Neural cell (in vitro differentiated cells): ENCODE measurements at regions not wholly inside any gene's neighbourhood (a gene's known extent, or its start where the extent isn't known, plus 50 kb on each side); places are given as distances from the start of the nearest gene placed in this dataset.

Experiments
- H2AFZ ChIP-seq: fragments of 200-600, 300-800 bp; sonication (generic), shearing (Covaris generic); 2 replicates; pipeline ENCODE4 v1.6.0; 2014; ENCODE audit warnings: low read depth, mild to moderate bottlenecking, antibody characterized with exemption, low read length, moderate library complexity
- H3F3A ChIP-seq: fragments of 200-600 bp; shearing (Covaris generic); 2 replicates; pipeline ENCODE4 v1.6.1; 2016; ENCODE audit warnings: mild to moderate bottlenecking, moderate library complexity, mixed read lengths, antibody characterized with exemption, low read length; ENCODE audit not compliant: insufficient read depth, poor library complexity, severe bottlenecking
- H3K27ac ChIP-seq: fragments of 200-600, 300-800 bp; sonication (generic), shearing (Covaris generic); 2 replicates; pipeline ENCODE4 v1.5.1; 2014; ENCODE audit warnings: mild to moderate bottlenecking, low read length, moderate library complexity
- H3K27me3 ChIP-seq: fragments of 300-800, 200-600 bp; sonication (generic), shearing (Covaris generic); 2 replicates; pipeline ENCODE4 v1.6.0; 2014; ENCODE audit warnings: mild to moderate bottlenecking, low read depth, low read length, moderate library complexity; ENCODE audit not compliant: insufficient read depth
- H3K36me3 ChIP-seq: fragments of 300-800, 200-600 bp; sonication (generic), shearing (Covaris generic); 2 replicates; pipeline ENCODE4 v1.5.1; 2014; ENCODE audit warnings: mild to moderate bottlenecking, antibody characterized with exemption, low read length, moderate library complexity; ENCODE audit not compliant: insufficient read depth
- H3K4me2 ChIP-seq: fragments of 300-800, 200-600 bp; sonication (generic), shearing (Covaris generic); 2 replicates; pipeline ENCODE4 v1.6.0; 2014; ENCODE audit warnings: mild to moderate bottlenecking, low read length
- H3K4me3 ChIP-seq: fragments of 300-800, 200-600 bp; sonication (generic), shearing (Covaris generic); 2 replicates; pipeline ENCODE4 v1.5.1; 2014; ENCODE audit warnings: mild to moderate bottlenecking, low read length, moderate library complexity
- H3K79me2 ChIP-seq: fragments of 200-600 bp; shearing (Covaris generic); replicated peaks from 2 replicates; pipeline ENCODE4 v1.6.0; 2014; ENCODE audit warnings: mild to moderate bottlenecking, low read length, moderate library complexity; ENCODE audit not compliant: insufficient read depth
- H3K9ac ChIP-seq: fragments of 300-800, 200-600 bp; sonication (generic), shearing (Covaris generic); 2 replicates; pipeline ENCODE4 v1.6.1; 2016; ENCODE audit warnings: mild to moderate bottlenecking, low read length, mixed read lengths
- H3K9me2 ChIP-seq: fragments of 200-600 bp; shearing (Covaris generic); 2 replicates; pipeline ENCODE4 v1.6.1; 2016; ENCODE audit warnings: mild to moderate bottlenecking, low read length, mixed read lengths; ENCODE audit not compliant: insufficient read depth
- H3K9me3 ChIP-seq: fragments of 200-600, 300-800 bp; sonication (generic), shearing (Covaris generic); 2 replicates; pipeline ENCODE4 v1.6.1; 2016; ENCODE audit warnings: mild to moderate bottlenecking, mixed run types, low read length, moderate library complexity, mixed read lengths
- H4K20me1 ChIP-seq: fragments of 200-600 bp; shearing (Covaris generic); 2 replicates; pipeline ENCODE4 v1.6.1; 2016; ENCODE audit warnings: mild to moderate bottlenecking, mixed run types; ENCODE audit not compliant: insufficient read depth
- EP300 ChIP-seq: fragments of 450-650 bp; conservative IDR thresholded peaks from 2 replicates; pipeline ENCODE4 v1.6.1; 2014; ENCODE audit warnings: antibody characterized with exemption, mild to moderate bottlenecking, moderate library complexity; ENCODE audit not compliant: poor library complexity, severe bottlenecking
- EZH2 ChIP-seq: fragments of 200-600, 300-800 bp; shearing (Covaris generic), sonication (generic); IDR thresholded peaks from 2 replicates; pipeline ENCODE4 v1.6.1; 2014; ENCODE audit warnings: antibody characterized with exemption, low read length, borderline replicate concordance, mild to moderate bottlenecking; ENCODE audit not compliant: insufficient read depth, poor library complexity, severe bottlenecking
- MXI1 ChIP-seq: fragments of 450-650 bp; conservative IDR thresholded peaks from 2 replicates; pipeline ENCODE4 v1.6.1; 2014; ENCODE audit warnings: antibody characterized with exemption, mild to moderate bottlenecking; ENCODE audit not compliant: poor library complexity, severe bottlenecking
- POLR2AphosphoS5 ChIP-seq: IDR thresholded peaks from 2 replicates; pipeline ENCODE4 v1.6.1; 2012
- RAD21 ChIP-seq: fragments of 450-650 bp; conservative IDR thresholded peaks from 2 replicates; pipeline ENCODE4 v1.6.1; 2014; ENCODE audit warnings: antibody characterized with exemption, mild to moderate bottlenecking, moderate library complexity
- SMC3 ChIP-seq: fragments of 450-650 bp; conservative IDR thresholded peaks from 2 replicates; pipeline ENCODE4 v1.6.1; 2014; ENCODE audit warnings: antibody characterized with exemption, mild to moderate bottlenecking, moderate library complexity; ENCODE audit not compliant: poor library complexity
- TAF1 ChIP-seq: IDR thresholded peaks from 2 replicates; pipeline ENCODE4 v1.6.1; 2012; ENCODE audit warnings: low read depth
- TF ChIP-seq, protein P1 (sequence below): IDR thresholded peaks from 2 replicates; pipeline ENCODE4 v1.6.1; 2012; ENCODE audit warnings: borderline replicate concordance
- TF ChIP-seq, protein P2 (sequence below): fragments of 450-650 bp; IDR thresholded peaks from 2 replicates; pipeline ENCODE4 v1.5.1; 2014; ENCODE audit warnings: antibody characterized with exemption, mild to moderate bottlenecking, moderate library complexity; ENCODE audit not compliant: poor library complexity, severe bottlenecking

DNA sequence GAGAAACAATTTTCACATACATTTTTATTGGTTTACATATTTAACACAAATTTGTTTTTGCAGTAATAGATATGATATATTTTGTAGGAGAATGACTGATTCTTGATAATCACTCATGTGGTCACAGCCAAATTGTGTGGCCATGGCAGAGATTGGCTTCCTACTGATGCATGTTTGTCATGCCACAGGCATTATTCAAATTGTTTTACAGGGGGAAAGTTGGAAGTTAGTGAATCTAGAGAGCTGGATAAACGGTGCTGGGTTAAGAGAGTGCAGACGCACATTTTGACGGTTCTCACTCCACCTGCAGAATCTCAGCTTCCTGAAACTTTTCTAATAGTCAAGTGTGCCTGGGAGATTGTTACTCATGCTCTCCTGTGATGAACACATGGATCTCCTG lies 91.1 kb upstream of the FBN2 start:
- Histone ChIP-seq H3K36me3 (no peaks in the 10 kb centered on the region), H4K20me1 (no peaks in the 10 kb centered on the region), H3K4me2 (no peak overlapping the region), H2AFZ (no peak overlapping the region), H3K9ac (no peak overlapping the region), H3K9me2 (no peaks in the 10 kb centered on the region), H3K4me3 (no peak overlapping the region), H3K27me3 (no peaks in the 10 kb centered on the region), H3K27ac (no peak overlapping the region), H3K9me3 (no peaks in the 10 kb centered on the region), H3K79me2 (no peaks in the 10 kb centered on the region), H3F3A (no peaks in the 10 kb centered on the region)
- TF ChIP-seq MXI1 (no peak), SMC3 (no peak), RAD21 (no peak), EP300 (no peak), EZH2 (no peak), TAF1 (no peak), POLR2AphosphoS5 (no peak)
- TF ChIP-seq, protein P1, sequence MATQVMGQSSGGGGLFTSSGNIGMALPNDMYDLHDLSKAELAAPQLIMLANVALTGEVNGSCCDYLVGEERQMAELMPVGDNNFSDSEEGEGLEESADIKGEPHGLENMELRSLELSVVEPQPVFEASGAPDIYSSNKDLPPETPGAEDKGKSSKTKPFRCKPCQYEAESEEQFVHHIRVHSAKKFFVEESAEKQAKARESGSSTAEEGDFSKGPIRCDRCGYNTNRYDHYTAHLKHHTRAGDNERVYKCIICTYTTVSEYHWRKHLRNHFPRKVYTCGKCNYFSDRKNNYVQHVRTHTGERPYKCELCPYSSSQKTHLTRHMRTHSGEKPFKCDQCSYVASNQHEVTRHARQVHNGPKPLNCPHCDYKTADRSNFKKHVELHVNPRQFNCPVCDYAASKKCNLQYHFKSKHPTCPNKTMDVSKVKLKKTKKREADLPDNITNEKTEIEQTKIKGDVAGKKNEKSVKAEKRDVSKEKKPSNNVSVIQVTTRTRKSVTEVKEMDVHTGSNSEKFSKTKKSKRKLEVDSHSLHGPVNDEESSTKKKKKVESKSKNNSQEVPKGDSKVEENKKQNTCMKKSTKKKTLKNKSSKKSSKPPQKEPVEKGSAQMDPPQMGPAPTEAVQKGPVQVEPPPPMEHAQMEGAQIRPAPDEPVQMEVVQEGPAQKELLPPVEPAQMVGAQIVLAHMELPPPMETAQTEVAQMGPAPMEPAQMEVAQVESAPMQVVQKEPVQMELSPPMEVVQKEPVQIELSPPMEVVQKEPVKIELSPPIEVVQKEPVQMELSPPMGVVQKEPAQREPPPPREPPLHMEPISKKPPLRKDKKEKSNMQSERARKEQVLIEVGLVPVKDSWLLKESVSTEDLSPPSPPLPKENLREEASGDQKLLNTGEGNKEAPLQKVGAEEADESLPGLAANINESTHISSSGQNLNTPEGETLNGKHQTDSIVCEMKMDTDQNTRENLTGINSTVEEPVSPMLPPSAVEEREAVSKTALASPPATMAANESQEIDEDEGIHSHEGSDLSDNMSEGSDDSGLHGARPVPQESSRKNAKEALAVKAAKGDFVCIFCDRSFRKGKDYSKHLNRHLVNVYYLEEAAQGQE, result no peak
- TF ChIP-seq, protein P2, sequence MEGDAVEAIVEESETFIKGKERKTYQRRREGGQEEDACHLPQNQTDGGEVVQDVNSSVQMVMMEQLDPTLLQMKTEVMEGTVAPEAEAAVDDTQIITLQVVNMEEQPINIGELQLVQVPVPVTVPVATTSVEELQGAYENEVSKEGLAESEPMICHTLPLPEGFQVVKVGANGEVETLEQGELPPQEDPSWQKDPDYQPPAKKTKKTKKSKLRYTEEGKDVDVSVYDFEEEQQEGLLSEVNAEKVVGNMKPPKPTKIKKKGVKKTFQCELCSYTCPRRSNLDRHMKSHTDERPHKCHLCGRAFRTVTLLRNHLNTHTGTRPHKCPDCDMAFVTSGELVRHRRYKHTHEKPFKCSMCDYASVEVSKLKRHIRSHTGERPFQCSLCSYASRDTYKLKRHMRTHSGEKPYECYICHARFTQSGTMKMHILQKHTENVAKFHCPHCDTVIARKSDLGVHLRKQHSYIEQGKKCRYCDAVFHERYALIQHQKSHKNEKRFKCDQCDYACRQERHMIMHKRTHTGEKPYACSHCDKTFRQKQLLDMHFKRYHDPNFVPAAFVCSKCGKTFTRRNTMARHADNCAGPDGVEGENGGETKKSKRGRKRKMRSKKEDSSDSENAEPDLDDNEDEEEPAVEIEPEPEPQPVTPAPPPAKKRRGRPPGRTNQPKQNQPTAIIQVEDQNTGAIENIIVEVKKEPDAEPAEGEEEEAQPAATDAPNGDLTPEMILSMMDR, result no peak

DNA sequence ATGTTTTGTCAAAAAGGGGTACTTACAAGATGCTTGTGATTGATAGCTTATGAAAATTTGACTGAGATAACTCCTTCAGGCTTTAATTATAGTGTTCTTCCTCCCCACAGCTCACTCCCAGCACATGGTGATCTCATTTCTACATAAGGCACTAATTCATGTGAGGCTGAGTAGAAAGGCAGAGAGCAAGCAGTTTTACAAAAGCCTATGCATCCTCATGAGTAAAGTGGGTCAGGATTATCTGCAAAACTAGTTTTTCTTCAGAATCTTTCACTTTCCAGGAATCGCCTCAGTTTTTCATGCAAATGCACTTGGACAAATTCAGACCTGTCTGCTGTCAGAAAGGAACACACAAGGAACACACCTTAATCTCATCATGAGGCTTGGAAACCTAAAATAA lies 92.1 kb upstream of the FBN2 start:
- Histone ChIP-seq H3K36me3 (no peaks in the 10 kb centered on the region), H3K9ac (no peak overlapping the region), H3K4me2 (no peak overlapping the region), H3F3A (no peaks in the 10 kb centered on the region), H3K27me3 (no peaks in the 10 kb centered on the region), H3K9me3 (no peaks in the 10 kb centered on the region), H3K9me2 (no peaks in the 10 kb centered on the region), H4K20me1 (no peaks in the 10 kb centered on the region), H3K79me2 (no peaks in the 10 kb centered on the region), H2AFZ (no peak overlapping the region), H3K4me3 (no peak overlapping the region), H3K27ac (no peak overlapping the region)
- TF ChIP-seq TAF1 (no peak), MXI1 (no peak), RAD21 (no peak)
- TF ChIP-seq, protein P1, result no peak
